HEK293 (cell line): ENCODE measurements at regions not wholly inside any gene's neighbourhood (a gene's known extent, or its start where the extent isn't known, plus 50 kb on each side); places are given as distances from the start of the nearest gene placed in this dataset.
A peak's percentile ranks its signal among the peaks of the same experiment; 100 is the strongest.
"Not testable (repeated sequence)": the region's sequence is repeated elsewhere in the genome, so short reads cannot be mapped to it uniquely, and the experiment has no call there.

Source experiments
- GLIS2 ChIP-seq: fragments of 450-650 bp; formaldehyde crosslinking; IDR thresholded peaks from 2 replicates; pipeline ENCODE4 v1.5.1; 2016; ENCODE audit warnings: missing biosample characterization, missing genetic modification characterization
- MEIS1 ChIP-seq: sonication (generic); formaldehyde crosslinking; IDR thresholded peaks from 2 replicates; pipeline ENCODE4 v1.8.1; 2022; ENCODE audit warnings: missing genetic modification reagents, mild to moderate bottlenecking, borderline replicate concordance
- SP7 ChIP-seq: fragments of 450-650 bp; formaldehyde crosslinking; IDR thresholded peaks from 2 replicates; pipeline ENCODE4 v1.5.1; 2016; ENCODE audit warnings: missing biosample characterization, missing genetic modification characterization
- ZBTB7A ChIP-seq: fragments of 450-650 bp; formaldehyde crosslinking; IDR thresholded peaks from 2 replicates; pipeline ENCODE4 v1.5.1; 2016; ENCODE audit warnings: low read depth, missing biosample characterization, missing genetic modification characterization
- ZBTB8A ChIP-seq: fragments of 450-650 bp; formaldehyde crosslinking; IDR thresholded peaks from 2 replicates; pipeline ENCODE4 v1.5.1; 2016; ENCODE audit warnings: missing biosample characterization, missing genetic modification characterization
- ZNF138 ChIP-seq: fragments of 450-650 bp; formaldehyde crosslinking; IDR thresholded peaks from 2 replicates; pipeline ENCODE4 v1.5.1; 2016; ENCODE audit warnings: missing biosample characterization, missing genetic modification characterization, borderline replicate concordance
- ZNF555 ChIP-seq: fragments of 450-650 bp; formaldehyde crosslinking; conservative IDR thresholded peaks from 2 replicates; pipeline ENCODE4 v1.5.1; 2017; ENCODE audit warnings: missing biosample characterization, mild to moderate bottlenecking, missing genetic modification characterization, inconsistent platforms
- ZNF561 ChIP-seq: fragments of 450-650 bp; IDR thresholded peaks from 2 replicates; pipeline ENCODE4 v1.5.1; 2018; ENCODE audit warnings: missing biosample characterization, missing genetic modification characterization, borderline replicate concordance
- TF ChIP-seq, protein P1 (sequence below): fragments of 450-650 bp; formaldehyde crosslinking; IDR thresholded peaks from 2 replicates; pipeline ENCODE4 v1.5.1; 2016; ENCODE audit warnings: missing biosample characterization, missing genetic modification characterization
- TF ChIP-seq, protein P2 (sequence below): fragments of 450-650 bp; formaldehyde crosslinking; IDR thresholded peaks from 2 replicates; pipeline ENCODE4 v1.5.1; 2017; ENCODE audit warnings: missing biosample characterization, missing genetic modification characterization

DNA sequence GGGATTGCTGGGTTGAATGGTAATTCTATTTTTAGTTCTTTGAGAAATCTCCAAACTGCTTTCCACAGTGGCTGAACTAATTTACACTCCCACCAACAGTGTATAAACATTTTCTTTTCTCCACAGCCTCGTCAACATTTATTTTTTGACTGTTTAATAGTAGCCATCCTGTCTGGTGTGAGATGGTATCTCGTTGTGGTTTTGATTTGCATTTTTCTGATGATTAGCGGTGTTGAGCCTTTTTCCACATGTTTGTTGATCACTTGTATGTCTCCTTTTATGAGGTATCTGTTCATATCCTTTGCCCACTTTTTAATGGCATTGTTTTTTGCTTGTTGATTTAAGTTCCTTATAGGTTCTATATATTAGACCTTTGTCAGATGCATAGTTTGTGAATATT lies 85.1 kb upstream of the SMAD3 start:
- TF ChIP-seq, protein P1, sequence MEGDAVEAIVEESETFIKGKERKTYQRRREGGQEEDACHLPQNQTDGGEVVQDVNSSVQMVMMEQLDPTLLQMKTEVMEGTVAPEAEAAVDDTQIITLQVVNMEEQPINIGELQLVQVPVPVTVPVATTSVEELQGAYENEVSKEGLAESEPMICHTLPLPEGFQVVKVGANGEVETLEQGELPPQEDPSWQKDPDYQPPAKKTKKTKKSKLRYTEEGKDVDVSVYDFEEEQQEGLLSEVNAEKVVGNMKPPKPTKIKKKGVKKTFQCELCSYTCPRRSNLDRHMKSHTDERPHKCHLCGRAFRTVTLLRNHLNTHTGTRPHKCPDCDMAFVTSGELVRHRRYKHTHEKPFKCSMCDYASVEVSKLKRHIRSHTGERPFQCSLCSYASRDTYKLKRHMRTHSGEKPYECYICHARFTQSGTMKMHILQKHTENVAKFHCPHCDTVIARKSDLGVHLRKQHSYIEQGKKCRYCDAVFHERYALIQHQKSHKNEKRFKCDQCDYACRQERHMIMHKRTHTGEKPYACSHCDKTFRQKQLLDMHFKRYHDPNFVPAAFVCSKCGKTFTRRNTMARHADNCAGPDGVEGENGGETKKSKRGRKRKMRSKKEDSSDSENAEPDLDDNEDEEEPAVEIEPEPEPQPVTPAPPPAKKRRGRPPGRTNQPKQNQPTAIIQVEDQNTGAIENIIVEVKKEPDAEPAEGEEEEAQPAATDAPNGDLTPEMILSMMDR (tag by site-specific recombination): not testable (repeated sequence)
- not testable (repeated sequence) for TF ChIP-seq ZNF561 (tag by site-specific recombination); ZBTB7A (tag by site-specific recombination); SP7 (tag by site-specific recombination); MEIS1 (CRISPR knock-in tag); ZNF555 (tag by site-specific recombination); GLIS2 (tag by site-specific recombination); ZBTB8A (tag by site-specific recombination); ZNF138 (tag by site-specific recombination)
- TF ChIP-seq, protein P2, sequence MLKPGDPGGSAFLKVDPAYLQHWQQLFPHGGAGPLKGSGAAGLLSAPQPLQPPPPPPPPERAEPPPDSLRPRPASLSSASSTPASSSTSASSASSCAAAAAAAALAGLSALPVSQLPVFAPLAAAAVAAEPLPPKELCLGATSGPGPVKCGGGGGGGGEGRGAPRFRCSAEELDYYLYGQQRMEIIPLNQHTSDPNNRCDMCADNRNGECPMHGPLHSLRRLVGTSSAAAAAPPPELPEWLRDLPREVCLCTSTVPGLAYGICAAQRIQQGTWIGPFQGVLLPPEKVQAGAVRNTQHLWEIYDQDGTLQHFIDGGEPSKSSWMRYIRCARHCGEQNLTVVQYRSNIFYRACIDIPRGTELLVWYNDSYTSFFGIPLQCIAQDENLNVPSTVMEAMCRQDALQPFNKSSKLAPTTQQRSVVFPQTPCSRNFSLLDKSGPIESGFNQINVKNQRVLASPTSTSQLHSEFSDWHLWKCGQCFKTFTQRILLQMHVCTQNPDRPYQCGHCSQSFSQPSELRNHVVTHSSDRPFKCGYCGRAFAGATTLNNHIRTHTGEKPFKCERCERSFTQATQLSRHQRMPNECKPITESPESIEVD (tag by site-specific recombination): peak; percentile 1; the same call in 1 of the 2 replicates
